Kasumi-1 (cell line): ENCODE measurements at regions not wholly inside any gene's neighbourhood (a gene's known extent, or its start where the extent isn't known, plus 50 kb on each side); places are given as distances from the start of the nearest gene placed in this dataset.

Experiments
- DNase-seq, 2 experiments: peaks; one replicate each; lab custom pipeline; 2025; lab: John Stamatoyannopoulos, UW

DNA sequence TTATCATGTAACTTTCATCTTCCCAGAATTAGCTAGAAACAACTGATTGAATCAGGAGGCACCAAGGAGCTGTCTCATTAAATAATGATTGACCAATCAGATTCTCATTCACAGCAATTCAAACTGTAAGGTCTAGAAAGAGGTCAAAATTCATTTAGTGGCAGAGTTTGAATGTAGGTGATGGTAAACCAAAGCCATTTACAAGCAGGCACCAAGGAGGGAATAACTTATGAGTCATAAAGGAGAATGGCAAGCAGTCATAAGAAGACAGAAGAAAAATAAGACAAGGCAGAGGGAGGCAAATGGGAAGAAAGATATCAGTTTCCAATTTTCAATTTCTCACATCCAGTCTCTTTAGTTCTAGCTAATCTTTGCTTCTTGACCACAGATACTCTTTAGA is 52.9 kb upstream of the DEFB112 start:
- no peak for DNase-seq

DNA sequence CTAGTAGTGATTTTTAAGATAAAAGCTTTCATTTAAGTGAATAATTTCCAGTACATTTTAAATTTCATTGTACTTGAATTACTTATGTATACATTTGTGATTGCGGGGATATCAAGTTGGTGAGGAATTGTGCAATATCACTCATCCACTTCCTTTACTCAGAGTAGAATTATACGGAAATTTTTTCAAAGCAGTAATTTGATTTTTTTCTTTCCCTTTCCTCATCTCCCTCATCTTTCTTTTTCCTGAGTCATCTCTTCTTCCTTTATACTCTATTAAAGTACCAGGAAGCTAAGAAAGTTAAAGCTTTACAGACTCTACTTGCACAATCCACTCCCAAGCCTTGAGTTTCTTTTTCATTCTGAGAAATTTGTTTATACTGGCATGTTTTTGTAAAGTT is 60.9 kb upstream of the DEFB112 start:
- DNase-seq, result no peak

DNA sequence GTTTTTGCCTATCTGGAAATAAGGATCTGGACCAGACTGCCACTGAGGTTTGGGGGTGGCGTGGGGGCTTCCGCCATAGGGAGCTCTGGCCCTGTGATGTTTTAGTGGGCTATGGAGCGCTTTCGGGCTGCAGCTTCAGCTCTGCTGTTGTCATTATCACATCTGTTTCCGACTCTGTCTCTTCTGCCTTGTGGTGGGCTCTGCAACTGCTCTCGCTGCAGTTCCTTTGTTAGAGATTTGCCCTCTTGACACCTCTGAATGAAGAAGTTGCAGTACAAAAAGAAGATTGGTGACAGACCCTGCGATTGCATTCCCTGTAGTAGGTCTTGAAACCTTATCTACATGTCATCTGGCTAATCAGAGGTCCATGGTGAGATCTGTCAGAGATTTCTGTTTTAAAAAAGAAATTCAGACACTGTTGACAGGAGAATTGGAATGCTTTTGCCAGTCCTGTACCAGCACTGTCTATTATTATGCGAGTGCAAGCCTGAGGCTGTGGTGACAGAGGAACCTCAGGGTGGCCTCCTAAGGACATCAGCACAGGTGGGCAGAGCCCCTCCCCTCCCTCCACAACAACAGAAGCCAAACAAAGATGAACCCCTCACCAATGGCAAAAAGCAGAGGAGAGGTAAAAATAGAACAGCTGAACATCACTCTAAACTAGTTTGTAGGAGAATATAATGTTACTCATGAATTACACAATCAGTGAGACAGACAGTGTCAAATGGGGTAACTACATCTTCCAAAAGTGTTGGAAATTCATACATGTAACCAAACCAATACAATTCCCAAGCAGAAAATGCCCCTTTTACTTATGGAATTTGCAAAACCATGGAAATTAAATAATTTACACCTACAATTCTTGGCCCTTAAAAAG is 63.5 kb upstream of the DEFB112 start:
- DNase-seq, result peak; percentile 92

GRCh38 chr6:50116390-50116789 is 66.7 kb upstream of the DEFB112 start:
- no peak for DNase-seq

DNA sequence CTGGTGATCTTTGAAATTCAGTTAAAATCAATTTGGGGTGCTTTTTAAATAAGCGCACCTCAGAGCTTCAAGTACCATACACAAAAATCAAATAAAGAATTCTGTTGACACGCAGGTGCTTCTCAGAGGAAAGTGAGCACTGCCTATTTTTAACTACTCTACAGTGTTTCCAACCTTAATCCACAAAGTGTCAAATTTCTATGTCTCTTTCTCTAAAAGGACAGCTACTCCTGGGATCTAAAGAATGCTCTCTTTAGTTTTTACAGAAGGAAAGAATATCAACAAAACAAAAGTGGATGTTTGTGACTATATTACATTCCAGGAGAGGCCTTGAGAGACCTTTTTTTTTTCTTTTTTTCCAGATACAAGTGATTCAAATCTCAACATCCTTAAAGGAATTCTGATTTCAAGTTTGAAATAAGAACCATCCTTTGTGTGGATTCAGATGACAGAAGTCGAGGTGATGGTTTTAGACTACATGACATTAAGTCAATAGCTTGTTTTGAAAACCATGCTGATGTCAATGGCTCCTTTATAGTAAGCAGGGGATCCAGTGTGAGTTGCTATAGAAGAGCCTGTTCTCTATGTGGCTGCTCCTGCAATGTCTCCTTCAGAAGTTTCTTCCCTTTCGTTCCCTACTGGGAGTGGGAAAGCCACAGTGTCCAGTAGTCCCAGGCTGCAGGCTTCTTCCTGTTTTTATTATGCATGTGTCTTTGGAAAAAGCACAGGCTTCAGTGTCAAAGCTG is 67.2 kb upstream of the DEFB112 start:
- no peak for DNase-seq

- DNase-seq, result no peak
These were observed 70.6 kb upstream of the DEFB112 start for GRCh38 chr6:50120300-50120699.

DNA sequence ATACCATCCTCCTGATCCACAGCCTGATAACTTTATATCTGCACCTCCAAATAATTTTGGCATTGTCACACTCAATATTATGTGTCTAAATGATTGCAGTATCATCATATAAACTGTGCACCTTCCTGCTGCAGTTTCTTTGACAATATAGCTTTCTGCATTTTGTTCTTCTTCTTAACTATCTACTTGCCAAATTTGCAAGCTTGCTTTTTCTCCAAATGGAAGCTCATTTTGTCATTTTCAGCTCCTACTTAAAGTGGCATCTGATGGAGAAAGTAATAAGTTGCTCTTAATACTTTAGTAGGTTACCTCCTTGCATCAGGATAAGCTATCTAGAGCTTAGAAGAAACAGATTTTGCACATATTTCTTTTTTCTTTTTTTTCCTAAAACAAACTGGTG is 74.0 kb upstream of the DEFB112 start:
- no peak for DNase-seq

DNA sequence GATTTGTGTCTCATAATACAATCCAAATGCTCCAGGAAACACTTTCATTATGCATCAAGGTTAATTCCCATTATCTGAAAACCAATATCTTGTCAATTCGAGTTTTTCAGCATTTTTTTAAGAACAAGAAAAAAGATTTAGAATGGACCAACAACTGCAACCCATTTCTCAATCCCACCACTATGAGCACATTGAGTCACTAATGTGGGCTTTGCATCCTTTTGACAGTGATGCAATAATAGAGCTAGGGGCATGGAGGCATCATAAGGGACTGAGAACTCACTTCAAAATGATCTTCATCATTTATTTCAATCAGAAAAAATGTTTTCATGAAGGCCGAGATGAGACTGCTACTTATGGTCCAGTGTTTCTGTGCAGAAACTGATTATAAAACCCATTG is 74.8 kb upstream of the DEFB112 start:
- DNase-seq, result no peak

DNA sequence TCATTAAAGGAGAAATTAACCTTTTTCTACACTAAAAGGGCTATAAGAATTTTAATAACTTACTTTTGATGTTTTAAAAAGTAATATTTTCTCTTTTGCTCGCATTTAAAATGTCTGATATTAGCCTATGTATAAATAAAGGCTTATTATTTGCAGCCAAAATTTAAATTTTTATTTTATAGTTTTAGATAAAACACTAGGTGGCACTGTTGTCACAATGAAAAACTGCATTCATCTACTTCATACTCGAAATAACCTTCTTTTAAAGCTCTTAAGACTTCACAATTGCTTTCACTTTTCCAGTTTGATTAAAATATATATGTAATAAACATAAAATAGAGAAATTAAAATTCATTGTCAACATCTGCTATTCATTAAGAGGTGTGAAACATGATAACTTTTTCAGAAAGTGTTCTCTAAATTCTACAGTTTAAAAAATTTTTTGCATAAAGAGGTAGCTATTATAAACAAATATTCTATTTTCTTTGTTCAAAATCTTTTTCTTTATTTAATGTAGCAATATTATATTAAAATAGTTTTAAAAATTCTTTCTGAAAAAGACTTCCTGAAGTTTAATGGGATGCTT is 78.8 kb upstream of the DEFB112 start:
- DNase-seq, result peak; percentile 51 to 73

DNA sequence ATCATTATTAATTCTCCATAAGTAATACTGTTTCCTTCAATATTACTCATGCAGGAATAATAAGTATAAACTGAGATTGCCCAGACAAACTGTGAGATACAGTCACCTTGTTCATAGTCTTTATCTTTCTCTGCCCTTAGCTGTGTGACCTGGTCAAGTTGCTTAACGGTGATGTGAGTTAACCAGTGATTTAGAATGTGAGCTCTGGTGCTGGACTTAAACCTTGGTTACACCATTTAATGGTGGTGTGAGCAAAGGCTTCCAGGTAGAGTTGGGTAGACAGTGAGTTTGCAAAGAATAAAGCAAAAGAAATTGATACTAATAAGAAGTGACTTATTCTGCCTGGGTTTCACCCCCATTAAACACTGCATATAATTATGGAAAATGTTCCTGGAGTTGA is 86.2 kb upstream of the DEFB112 start:
- DNase-seq, result no peak

GRCh38 chr6:50141100-50141499 is 91.4 kb upstream of the DEFB112 start:
- peak; percentile 52 to 69 for DNase-seq

DNA sequence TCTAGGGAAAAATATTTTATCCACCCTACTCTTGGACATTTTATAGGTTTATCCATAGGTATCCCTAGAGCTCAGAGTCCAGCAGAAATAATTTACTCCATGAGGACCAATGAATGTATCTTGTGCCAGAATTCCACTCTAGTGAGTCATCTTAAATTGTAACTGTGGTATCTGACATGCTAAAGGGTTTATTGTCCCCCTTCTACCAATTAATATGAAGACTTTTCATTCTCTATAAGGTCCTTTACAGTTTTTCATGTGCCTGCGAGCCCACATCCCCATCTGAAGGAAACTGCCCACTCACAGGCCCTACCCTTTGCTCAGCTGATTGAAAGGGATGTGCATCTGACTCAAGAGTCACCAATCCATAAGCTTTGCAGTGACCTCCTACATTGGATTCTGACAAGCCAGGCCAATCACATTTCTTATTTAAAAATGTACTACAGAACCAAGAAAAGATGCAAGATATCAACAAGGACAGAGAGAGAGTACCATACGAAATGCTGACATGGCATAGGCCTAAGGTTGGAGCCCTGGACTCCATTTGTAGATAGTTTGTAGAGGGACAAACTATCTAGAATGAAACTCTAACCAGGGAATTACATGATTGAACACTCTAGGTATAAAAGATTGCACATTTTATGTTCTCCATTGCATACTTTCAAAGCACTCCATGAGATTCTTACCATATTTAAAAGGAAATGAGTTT is 93.4 kb upstream of the DEFB112 start:
- DNase-seq, result no peak

DNA sequence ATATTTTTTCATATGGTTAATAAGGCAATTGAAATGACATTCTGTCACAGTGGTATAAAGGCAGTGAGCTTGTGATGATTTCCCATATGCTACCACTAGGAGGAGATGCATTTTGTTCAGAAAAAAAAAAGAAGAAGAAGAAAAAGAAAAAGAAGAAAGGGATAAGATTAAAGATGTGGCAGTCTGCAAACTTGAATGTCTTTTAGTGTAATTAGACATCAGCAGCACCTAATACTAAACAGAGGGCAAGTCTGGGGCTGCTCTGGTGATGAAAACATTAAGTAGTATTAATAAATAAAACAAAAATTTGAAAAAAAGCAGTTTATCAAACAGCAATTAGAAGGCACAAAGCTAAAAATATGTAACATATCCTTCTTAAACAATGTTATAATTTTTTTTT is 95.4 kb upstream of the DEFB112 start:
- peak; percentile 11 to 57 for DNase-seq

DNA sequence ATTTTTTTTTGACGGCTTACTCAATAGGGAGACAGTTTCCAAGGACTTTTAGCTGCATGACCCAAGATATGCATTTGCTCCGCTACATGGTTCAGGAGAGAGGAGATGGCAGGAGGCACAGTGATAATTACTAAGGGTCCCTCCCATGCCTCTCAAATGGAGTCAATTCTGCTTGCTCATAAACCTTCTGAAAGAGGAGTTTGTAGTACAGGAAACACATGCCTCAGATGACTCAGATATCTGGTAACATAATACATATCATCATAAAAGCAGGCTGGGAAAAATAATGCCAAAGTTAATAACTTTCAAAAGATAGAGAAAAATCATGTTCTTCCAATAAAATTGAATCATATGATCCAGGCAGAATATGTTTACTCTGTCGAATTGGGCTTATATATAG is 97.6 kb upstream of the DEFB112 start:
- peak; percentile 7 to 12 for DNase-seq

DNA sequence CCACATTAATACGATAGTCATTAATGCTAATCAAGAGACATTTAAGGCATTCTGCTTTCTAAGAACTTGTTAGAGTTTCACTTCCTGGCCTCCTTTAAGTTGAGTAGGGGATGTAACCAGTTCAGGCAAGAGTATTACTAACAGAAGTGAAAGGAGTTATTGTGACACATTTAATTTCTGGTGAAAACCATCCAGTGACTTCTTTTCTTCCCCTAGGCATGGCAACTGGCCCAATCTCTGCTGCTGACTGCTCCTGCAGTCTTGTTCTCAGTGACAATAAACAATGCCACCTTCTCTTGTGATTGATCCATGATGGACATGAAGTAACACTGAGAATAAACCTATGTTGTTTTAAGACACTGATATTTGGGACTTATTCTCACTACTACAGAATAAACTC is 130.9 kb upstream of the DEFB112 start:
- no peak for DNase-seq

GRCh38 chr6:50185006-50185405 is 135.3 kb upstream of the DEFB112 start:
- no peak for DNase-seq

DNA sequence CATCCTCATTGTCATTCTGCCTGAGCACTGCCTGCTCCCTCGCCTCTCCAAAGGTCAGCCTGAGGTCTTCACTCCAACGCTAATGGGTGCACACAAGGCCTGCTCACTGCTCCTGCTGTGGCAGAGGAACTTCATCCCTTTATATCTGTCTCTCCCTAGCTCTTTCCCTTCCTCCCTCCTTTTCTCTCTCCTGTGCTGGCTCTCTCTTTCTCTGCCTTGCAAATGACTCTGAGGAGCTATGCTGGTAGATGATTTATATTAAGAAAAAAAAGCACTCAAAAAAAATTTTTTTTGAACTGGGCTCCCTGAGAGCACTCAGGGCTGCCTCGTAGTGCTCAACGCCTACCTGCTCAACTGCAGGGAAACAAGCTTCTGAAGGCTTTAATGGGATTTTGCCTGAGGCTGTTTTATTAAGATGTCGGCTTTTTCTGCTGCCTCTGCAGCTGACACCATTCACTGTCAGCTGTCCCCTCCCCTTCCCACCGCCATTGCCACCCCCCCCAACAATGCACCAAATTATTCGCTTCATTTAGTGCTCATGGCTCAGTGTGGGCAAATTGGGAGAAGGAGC is 137.7 kb upstream of the DEFB112 start:
- no peak for DNase-seq

DNA sequence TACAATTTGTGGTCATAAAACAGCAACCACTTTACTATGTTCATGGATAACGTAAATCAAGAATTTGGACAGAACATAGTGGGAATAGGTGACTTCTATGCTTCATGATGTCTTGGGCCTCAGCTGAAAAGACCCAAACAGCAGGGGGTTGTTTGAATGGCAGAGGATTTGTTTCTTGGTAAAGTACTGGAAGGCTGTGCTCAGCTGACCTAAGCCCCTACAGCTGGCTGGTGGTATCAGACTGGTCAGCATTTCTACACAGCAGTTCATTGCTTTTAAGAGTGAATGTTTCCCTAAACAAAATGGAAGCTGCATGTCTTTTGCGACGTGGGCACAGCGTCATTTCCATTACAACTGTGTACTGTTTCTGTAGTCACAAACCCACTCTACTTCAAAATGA is 148.5 kb upstream of the DEFB112 start:
- DNase-seq, result no peak

GRCh38 chr6:50202766-50203165 is 153.0 kb upstream of the DEFB112 start:
- DNase-seq, result no peak

DNA sequence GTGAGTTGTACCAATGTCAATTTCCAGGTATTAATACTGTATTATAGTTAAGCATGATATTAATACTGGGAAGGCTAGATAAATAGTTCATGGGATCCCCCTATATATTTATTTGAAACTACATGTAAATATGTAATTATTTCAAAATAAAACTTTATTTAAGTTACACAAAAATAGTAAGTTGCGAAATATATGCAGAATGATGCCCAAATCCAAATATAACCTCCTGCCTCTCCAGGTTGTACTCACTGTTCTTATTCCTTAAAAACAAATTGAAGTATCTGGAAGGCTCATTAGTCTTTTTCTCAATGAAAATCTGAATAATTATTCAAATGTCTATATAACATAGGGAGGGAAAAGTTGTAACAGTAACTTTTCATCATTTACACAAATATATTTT is 161.9 kb upstream of the DEFB112 start:
- no peak for DNase-seq

DNA sequence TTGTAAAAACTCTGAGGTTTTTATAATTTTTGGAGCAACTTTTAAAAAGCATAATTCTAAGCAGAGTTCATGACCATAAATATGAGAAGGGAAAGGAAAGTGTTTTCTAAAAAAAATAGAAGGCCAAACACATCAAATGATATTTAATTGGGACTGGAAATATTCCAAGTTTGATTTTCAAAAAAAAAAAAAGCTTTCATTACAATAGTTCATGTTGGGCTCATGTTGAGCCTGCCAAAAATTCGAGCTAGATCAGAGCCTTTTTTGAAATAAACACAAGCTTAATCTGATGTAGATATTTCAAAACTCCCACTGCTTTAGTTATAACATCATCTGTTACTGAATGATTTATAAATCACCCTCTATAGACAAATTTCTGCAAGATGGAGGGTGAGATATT is 163.4 kb upstream of the DEFB112 start:
- no peak for DNase-seq

GRCh38 chr6:50214937-50215336 is 165.2 kb upstream of the DEFB112 start:
- DNase-seq, result no peak
